ENCODE measurements at regions not wholly inside any gene's neighbourhood (a gene's known extent, or its start where the extent isn't known, plus 50 kb on each side); places are given as distances from the start of the nearest gene placed in this dataset.

DNA sequence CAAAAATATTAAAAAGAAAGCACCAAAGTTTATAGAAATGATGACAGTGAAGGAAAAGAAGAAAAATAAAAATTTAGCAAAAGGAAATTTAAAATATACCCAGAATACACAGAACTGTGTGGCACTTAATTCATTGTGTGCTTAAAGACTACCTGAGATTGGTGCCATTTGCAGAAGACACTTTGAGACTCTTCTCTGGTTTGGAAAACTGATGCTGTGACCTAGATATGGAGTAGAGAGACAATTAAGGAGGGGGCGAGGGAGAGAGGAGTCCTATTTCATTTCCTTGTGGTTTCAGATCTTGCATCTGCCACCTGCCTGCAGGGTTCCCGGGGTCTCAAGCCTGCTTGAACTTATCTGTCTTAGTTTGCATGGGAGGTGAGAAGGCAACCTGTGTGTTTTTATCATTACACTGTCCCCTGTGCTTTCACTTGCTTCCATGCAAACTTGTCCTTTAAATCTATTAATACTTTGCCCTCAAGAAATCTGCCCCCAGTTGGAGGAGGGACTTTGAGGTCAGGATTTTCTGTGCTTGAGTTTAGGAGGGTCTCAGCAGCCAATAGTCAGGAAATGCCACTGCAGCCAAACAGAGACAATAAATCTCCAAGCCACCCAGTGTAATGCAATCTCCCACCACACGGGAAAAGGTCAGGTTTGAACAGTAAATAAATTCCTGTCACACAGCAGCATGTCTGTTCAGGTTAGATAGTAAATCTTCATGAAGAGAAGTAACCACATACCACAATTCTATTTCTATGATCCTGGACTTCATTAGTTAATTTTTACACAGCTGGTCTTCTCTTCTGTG is 119.4 kb downstream of the CAND1 start:
- TF ChIP-seq, protein P1, sequence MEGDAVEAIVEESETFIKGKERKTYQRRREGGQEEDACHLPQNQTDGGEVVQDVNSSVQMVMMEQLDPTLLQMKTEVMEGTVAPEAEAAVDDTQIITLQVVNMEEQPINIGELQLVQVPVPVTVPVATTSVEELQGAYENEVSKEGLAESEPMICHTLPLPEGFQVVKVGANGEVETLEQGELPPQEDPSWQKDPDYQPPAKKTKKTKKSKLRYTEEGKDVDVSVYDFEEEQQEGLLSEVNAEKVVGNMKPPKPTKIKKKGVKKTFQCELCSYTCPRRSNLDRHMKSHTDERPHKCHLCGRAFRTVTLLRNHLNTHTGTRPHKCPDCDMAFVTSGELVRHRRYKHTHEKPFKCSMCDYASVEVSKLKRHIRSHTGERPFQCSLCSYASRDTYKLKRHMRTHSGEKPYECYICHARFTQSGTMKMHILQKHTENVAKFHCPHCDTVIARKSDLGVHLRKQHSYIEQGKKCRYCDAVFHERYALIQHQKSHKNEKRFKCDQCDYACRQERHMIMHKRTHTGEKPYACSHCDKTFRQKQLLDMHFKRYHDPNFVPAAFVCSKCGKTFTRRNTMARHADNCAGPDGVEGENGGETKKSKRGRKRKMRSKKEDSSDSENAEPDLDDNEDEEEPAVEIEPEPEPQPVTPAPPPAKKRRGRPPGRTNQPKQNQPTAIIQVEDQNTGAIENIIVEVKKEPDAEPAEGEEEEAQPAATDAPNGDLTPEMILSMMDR (IDR thresholded peaks at IDR 0.05), result no peak
- no peak for TF ChIP-seq EP300 (IDR thresholded peaks at IDR 0.05)

All from tibial nerve (tissue), 4 donors.